IMR-90 (cell line): ENCODE measurements at regions not wholly inside any gene's neighbourhood (a gene's known extent, or its start where the extent isn't known, plus 50 kb on each side); places are given as distances from the start of the nearest gene placed in this dataset.

Experiments used
- ATAC-seq: fragments of 200-7000 bp; cut with Tn5 transposase; 2 replicates; pipeline ENCODE4 v1.9.1; 2020; ENCODE audit warnings: low read depth, mild to moderate bottlenecking, moderate library complexity
- BruUV-seq: library from RNA; stranded (reverse); fragments of 400-500 nt; replicated peaks from 2 replicates; lab custom pipeline; 2021; lab: Mats Ljungman, UMichigan
- CTCF ChIA-PET: fragments of 300-600 bp; formaldehyde crosslinking; extraction: SDS; loops from one replicate; lab custom pipeline; 2021; ENCODE audit warnings: antibody characterized with exemption; lab: Yijun Ruan, JAX
- POLR2A ChIA-PET: fragments of 300-600 bp; sonication (Branson Sonifier 250); formaldehyde crosslinking; loops from one replicate; lab custom pipeline; 2022; ENCODE audit warnings: antibody characterized with exemption; ENCODE audit not compliant: unreplicated experiment; lab: Charles Lee
- DNase-seq: peaks from one replicate; pipeline ENCODE4 v3.0.0; 2013
- H2AFZ ChIP-seq: replicated peaks from 2 replicates; pipeline ENCODE3; 2013; ENCODE audit warnings: low read length, mild to moderate bottlenecking; ENCODE audit not compliant: poor library complexity
- H2AK5ac ChIP-seq: 2 replicates; pipeline ENCODE4 v1.6.1; 2013; ENCODE audit warnings: low read depth, low read length, inconsistent platforms
- H2AK9ac ChIP-seq: replicated peaks from 2 replicates; pipeline ENCODE3; 2013; ENCODE audit warnings: mild to moderate bottlenecking, low read depth, low read length, moderate library complexity; ENCODE audit not compliant: poor library complexity
- H2BK120ac ChIP-seq: 2 replicates; pipeline ENCODE4 v1.6.1; 2013; ENCODE audit warnings: low read depth, low read length, inconsistent platforms
- H2BK15ac ChIP-seq: 3 replicates; pipeline ENCODE4 v1.6.1; 2013; ENCODE audit warnings: low read depth, low read length, inconsistent platforms
- H2BK20ac ChIP-seq: 2 replicates; pipeline ENCODE4 v1.6.1; 2013; ENCODE audit warnings: low read depth, mild to moderate bottlenecking, inconsistent platforms, low read length, moderate library complexity
- H2BK5ac ChIP-seq: 2 replicates; pipeline ENCODE4 v1.6.1; 2013; ENCODE audit warnings: mild to moderate bottlenecking, low read depth, low read length, inconsistent platforms; ENCODE audit not compliant: poor library complexity, severe bottlenecking
- H3K14ac ChIP-seq: replicated peaks from 2 replicates; pipeline ENCODE4 v1.6.1; 2013; ENCODE audit warnings: low read depth, low read length, inconsistent platforms
- H3K18ac ChIP-seq: 2 replicates; pipeline ENCODE4 v1.6.1; 2013; ENCODE audit warnings: low read depth, low read length, control low read depth
- H3K23ac ChIP-seq: 2 replicates; pipeline ENCODE4 v1.6.1; 2013; ENCODE audit warnings: low read depth, low read length, inconsistent platforms
- H3K27ac ChIP-seq: 2 replicates; pipeline ENCODE4 v1.5.1; 2013; ENCODE audit warnings: mild to moderate bottlenecking, control low read depth, low read length; ENCODE audit not compliant: insufficient read depth
- H3K27me3 ChIP-seq: 2 replicates; pipeline ENCODE4 v1.6.1; 2013; ENCODE audit warnings: low read length; ENCODE audit not compliant: control insufficient read depth, insufficient read depth
- H3K36me3 ChIP-seq: 2 replicates; pipeline ENCODE4 v1.6.1; 2013; ENCODE audit warnings: low read length, mixed read lengths; ENCODE audit not compliant: control insufficient read depth, insufficient read depth
- H3K4ac ChIP-seq: 2 replicates; pipeline ENCODE4 v1.6.1; 2013; ENCODE audit warnings: low read depth, low read length, inconsistent platforms
- H3K4me1 ChIP-seq: 2 replicates; pipeline ENCODE4 v1.6.1; 2013; ENCODE audit warnings: low read length, mixed read lengths; ENCODE audit not compliant: control insufficient read depth, insufficient read depth
- H3K4me2 ChIP-seq: 2 replicates; pipeline ENCODE4 v1.6.1; 2013; ENCODE audit warnings: low read depth, mild to moderate bottlenecking, control low read depth, low read length, moderate library complexity
- H3K4me3 ChIP-seq: 2 replicates; pipeline ENCODE4 v1.5.1; 2013; ENCODE audit warnings: low read depth, mild to moderate bottlenecking, control low read depth, low read length, moderate library complexity; ENCODE audit not compliant: insufficient read depth
- H3K56ac ChIP-seq: 2 replicates; pipeline ENCODE4 v1.6.1; 2013; ENCODE audit warnings: low read length, inconsistent platforms; ENCODE audit not compliant: insufficient read depth; ENCODE audit errors: extremely low read depth
- H3K79me1 ChIP-seq, 2 experiments: 2 replicates each; pipeline ENCODE4 v1.6.1; 2013; ENCODE audit warnings: low read length in 2 of 2, inconsistent platforms in 1 of 2, low read depth in 1 of 2
- H3K9ac ChIP-seq: 2 replicates; pipeline ENCODE4 v1.6.1; 2013; ENCODE audit warnings: low read depth, low read length, control low read depth
- H3K9me1 ChIP-seq: 2 replicates; pipeline ENCODE4 v1.6.1; 2013; ENCODE audit warnings: low read length, inconsistent platforms; ENCODE audit not compliant: insufficient read depth
- H3K9me3 ChIP-seq: 2 replicates; pipeline ENCODE4 v1.6.1; 2013; ENCODE audit warnings: low read length; ENCODE audit not compliant: control insufficient read depth, insufficient read depth
- H4K20me1 ChIP-seq: 2 replicates; pipeline ENCODE4 v1.6.1; 2013; ENCODE audit warnings: low read length, inconsistent platforms; ENCODE audit not compliant: insufficient read depth
- H4K5ac ChIP-seq: 2 replicates; pipeline ENCODE4 v1.6.1; 2013; ENCODE audit warnings: mild to moderate bottlenecking, low read depth, low read length, control low read depth
- H4K8ac ChIP-seq, 2 experiments: 2 replicates each; pipeline ENCODE4 v1.6.1; 2013; ENCODE audit warnings: low read depth in 2 of 2, low read length in 2 of 2, control low read depth in 1 of 2, inconsistent platforms in 1 of 2
- H4K91ac ChIP-seq: 2 replicates; pipeline ENCODE4 v1.6.1; 2013; ENCODE audit warnings: low read depth, low read length, inconsistent platforms; ENCODE audit not compliant: insufficient read depth
- BHLHE40 ChIP-seq: fragments of 150-350 bp; IDR thresholded peaks from 2 replicates; pipeline ENCODE4 v1.6.1; 2016; ENCODE audit warnings: mild to moderate bottlenecking, low read depth, low read length
- ELK1 ChIP-seq: fragments of 150-350 bp; IDR thresholded peaks from 2 replicates; pipeline ENCODE4 v1.6.1; 2016; ENCODE audit warnings: low read depth, mild to moderate bottlenecking, low read length, moderate library complexity, borderline replicate concordance
- FOS ChIP-seq: fragments of 150-350 bp; IDR thresholded peaks from 2 replicates; pipeline ENCODE4 v1.6.1; 2016; ENCODE audit warnings: low read depth, low read length
- MAFK ChIP-seq: IDR thresholded peaks from 2 replicates; pipeline ENCODE4 v1.6.1; 2012; ENCODE audit warnings: low read depth, low read length, improper control_type of control experiment
- RFX5 ChIP-seq: IDR thresholded peaks from 2 replicates; pipeline ENCODE4 v1.8.0; 2012; ENCODE audit warnings: low read depth, mild to moderate bottlenecking, low read length, moderate library complexity
- SMC3 ChIP-seq: fragments of 150-350 bp; IDR thresholded peaks from 2 replicates; pipeline ENCODE4 v1.6.1; 2016; ENCODE audit warnings: low read depth, mild to moderate bottlenecking, antibody characterized with exemption, low read length, moderate library complexity
- USF2 ChIP-seq: fragments of 150-350 bp; IDR thresholded peaks from 2 replicates; pipeline ENCODE4 v1.6.1; 2017; ENCODE audit warnings: mild to moderate bottlenecking, antibody characterized with exemption, low read length, low read depth
- WGBS, 2 experiments: methylation state at CpG; one replicate each; pipeline versions ENCODE4 v1.1.5 to v1.1.7; 2013; ENCODE audit warnings: missing lambda C conversion rate in 2 of 2; ENCODE audit not compliant: insufficient read length in 1 of 2; ENCODE audit errors: extremely low coverage in 2 of 2; 5-methylcytosine and 5-hydroxymethylcytosine counted together
- dilution Hi-C: fragments of 300-500 bp; cut with HindIII; formaldehyde crosslinking; loops from one replicate; pipeline ENCODE4 v1.14.3; 2018; ENCODE audit warnings: low sequenced_read_pairs; ENCODE audit not compliant: unreplicated experiment
- in situ Hi-C: fragments of 300-500 bp; cut with MboI; formaldehyde crosslinking; loops from 3 replicates; pipeline ENCODE4 v1.14.3; 2019; ENCODE audit warnings: low sequenced_read_pairs, inconsistent platforms, mixed read lengths
- intact Hi-C: fragments of 100-400 bp; cut with micrococcal nuclease; formaldehyde crosslinking; loops from 2 replicates; pipeline ENCODE4 v1.10.0; 2022

- Histone ChIP-seq H3K4me3 (no peak overlapping the region), H2BK120ac (no peak overlapping the region), H3K4ac (no peak overlapping the region), H3K4me2 (no peak overlapping the region), H2AFZ (no peak overlapping the region), H3K27ac (no peak overlapping the region), H4K91ac (no peak overlapping the region), H3K4me1 (no peaks in the 10 kb centered on the region), H3K9me3 (no peaks in the 10 kb centered on the region), H3K27me3 (no peaks in the 10 kb centered on the region), H4K8ac (no peak overlapping the region), H2AK5ac (no peak overlapping the region), H3K79me1 (no peaks in the 10 kb centered on the region), H3K9ac (no peak overlapping the region), H2AK9ac (no peak overlapping the region), H4K5ac (no peak overlapping the region), H3K18ac (no peak overlapping the region), H2BK15ac (no peak overlapping the region), H3K9me1 (no peaks in the 10 kb centered on the region), H3K56ac (no peak overlapping the region), H3K14ac (no peak overlapping the region), H3K36me3 (no peaks in the 10 kb centered on the region), H2BK20ac (no peak overlapping the region), H3K23ac (no peak overlapping the region), H2BK5ac (no peak overlapping the region), H4K20me1 (no peaks in the 10 kb centered on the region)
- ATAC-seq (no peak), DNase-seq (no peak)
- WGBS, 2 experiments = no CpG with 5 or more reads among the region's 2 CpGs
- in situ Hi-C loops (no loop called here), dilution Hi-C loops (no loop called here), intact Hi-C loops (no loop called here)
- ChIA-PET POLR2A (no interaction called here), CTCF (no interaction called here)
- BruUV-seq = no TSS peak
- TF ChIP-seq SMC3 (no peak), MAFK (no peak), RFX5 (no peak), FOS (no peak), USF2 (no peak), ELK1 (no peak), BHLHE40 (no peak)
Measured at GRCh38 chr3:117297541-117297940, 588.0 kb downstream of the TUSC7 start.
